Stimulated activated CD4-positive, alpha-beta T cell treated with anti-CD3 and anti-CD28 coated beads, Interleukin-4, amount 100 ng/mL, for 48 hours (primary cell): ENCODE measurements at regions not wholly inside any gene's neighbourhood (a gene's known extent, or its start where the extent isn't known, plus 50 kb on each side); places are given as distances from the start of the nearest gene placed in this dataset.

Source experiments
- DNase-seq, 2 donors: peaks; one replicate each; pipeline ENCODE4 v3.0.0-alpha.2; 2020; ENCODE audit warnings: low read depth in 2 of 2

DNA sequence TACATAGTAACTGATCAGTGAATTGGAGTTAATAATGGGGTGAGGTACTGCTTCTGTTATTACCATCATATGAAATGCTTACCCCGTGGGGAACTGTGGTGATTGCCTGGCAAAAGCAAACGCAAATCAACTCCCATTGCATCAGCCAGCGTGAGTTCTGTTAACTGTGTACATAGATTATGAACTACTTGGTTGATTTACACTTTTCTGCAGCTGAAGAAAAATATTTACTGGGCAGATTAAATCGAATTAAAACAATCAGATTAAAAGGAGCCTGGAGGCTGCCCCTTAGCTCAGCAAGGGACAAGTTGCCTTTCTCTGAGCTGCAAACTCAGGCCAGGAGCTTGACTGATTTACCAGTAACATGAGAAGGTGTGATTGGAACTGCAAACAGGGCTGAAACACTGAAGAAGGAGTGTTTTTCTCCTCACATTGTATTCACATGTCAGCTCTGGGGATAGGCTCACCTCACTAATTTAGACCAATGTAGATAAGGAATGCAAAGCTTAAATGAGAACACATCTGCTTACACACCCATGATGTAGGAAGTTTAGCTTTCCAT is 220.1 kb downstream of the OSR1 start:
- no peak for DNase-seq

DNA sequence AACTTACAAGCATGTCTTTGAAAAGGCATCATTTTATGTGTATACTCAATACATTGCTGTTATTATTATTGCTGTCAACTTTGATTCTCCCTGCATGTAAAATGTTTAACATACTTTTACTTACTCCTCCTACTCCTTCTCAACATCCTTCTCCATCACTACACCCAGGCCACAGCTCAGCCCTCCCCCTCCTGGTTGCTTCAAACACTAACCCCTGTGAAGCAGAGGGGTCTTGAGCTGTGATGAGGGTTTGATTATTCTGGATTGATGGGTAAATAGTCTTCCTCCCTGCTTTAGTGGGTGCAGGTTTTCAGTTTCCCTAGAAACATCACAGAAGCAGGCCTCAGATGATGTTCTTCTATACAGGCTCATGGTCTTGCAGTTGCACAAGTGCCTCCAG is 221.0 kb downstream of the OSR1 start:
- DNase-seq: no peak

DNA sequence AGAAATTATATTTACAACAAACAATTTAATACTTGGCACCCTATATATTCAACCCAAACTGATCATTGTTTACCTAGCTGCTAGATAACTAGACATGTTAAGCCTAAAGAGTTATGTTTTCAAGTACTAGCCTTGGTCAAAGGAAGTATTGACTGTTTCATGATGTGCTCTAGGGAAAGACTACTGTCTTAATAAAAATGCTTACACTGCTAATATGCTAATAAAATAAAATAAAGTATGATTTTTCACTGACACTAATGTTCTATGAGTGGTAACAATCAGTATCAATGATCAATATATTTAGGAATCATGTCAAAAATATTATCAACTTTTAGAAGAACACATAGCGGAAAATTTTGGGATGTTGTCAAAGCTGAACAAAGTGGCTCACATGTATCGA is 225.5 kb downstream of the OSR1 start:
- DNase-seq: no peak

DNA sequence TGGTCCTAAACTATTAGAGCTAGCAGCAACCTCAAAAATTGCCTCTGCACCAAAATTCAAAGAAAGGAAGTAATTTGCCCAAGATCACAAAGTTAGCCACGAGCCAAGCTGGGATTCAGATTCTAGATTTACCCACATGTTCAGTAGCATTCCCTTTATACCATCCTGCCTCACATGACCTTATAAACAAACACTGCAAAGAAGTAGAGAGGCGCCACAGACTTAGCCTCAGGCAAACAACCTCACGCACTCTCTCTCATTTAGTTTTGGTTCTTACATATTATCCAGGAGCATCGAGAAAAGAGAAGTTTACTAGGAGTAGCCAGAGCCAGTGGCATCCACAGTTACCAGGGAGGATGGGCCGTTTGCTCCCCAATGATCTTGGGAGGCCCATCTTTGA is 226.6 kb downstream of the OSR1 start:
- DNase-seq: no peak

DNA sequence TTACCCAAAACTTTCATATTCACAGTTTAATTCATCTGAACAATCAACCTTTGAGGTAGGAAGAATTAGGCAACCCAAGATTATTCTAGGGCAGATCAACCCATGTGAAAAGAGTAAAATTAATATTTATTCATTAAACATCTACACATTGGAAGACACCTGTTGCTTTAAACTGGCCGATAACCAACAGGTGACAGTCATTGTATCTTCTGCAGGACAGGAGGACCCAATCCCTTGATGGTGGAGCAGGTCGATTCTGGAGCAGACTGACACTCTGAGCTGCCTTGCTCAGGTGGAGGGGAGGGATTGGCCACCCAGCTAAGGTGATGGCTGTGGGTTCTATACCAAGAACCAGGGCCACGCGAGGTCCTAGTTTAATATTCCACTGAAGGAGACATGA is 230.3 kb downstream of the OSR1 start:
- DNase-seq: no peak

DNA sequence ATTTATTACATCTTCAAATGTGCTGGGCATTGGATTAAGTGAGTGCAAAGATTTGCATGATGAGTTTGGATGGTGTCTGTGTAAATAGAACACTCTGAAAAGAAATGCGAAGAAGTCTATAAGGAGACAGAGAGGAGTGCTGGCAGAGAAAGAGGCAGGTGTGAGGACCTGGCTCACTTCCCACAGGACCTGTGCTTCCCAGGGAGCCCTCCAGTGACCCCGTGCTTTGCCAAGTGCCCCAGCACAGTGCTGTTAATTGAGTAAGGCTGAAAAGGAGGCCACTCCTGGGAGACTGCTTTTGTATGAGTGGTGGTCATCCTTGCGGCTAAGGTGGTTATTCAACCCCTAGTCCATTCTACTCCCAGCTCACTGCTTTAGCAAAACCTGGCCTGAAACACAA is 230.8 kb downstream of the OSR1 start:
- DNase-seq: no peak

DNA sequence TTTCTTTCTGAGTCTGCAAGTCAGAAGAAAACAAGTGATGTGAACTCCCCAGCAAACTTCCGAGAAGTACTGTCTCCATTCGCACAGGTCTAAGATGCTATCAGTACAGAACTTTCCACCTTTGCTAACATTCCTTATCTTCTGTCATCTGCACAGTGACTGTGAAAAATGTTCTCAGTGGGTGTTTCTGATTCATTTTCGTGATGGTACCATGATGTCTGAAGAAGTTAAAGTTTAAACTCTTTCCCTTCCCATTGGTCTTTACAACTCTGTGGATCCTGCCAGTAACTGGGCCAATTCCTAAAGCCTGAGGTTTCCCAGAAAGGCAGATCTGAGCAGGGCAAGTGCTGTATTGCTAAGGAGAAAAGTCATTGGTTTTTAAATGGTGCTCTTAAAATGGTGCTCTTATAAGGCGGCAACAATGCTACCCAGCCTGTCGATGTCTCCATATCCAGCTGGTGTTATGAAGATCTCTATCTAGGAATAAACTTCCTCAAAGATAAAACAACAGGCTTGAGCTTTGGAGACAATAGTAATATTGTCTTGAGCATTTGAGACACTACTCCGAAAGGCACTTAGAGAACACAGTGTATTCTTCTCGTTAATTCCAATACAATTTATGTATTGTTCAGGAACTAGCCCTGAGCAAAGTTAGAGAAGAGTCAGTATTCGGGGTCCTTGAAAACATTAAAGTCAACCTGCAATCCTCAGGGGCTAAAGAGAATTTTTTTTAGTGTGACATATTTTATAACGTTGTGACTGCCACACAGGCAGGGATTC is 232.3 kb downstream of the OSR1 start:
- no peak for DNase-seq

DNA sequence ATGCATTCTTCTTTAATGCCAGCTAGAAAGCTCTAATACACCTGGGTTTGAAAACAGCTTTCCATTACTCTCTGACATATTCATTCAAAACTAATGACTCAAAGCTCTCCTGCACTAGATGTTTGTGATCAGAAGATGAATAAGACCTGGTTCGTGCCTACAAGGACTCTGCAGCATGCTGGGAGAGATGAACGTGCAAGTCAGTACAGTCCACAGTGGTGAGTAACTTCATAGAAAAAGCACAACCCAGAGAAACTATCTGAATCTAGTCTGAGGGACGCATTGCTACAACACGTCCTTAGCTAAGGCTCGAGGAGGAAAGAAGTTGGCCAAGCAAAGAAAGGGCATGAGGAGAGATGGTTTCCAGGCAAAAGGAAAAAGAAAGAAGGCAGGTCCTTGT is 234.3 kb downstream of the OSR1 start:
- no peak for DNase-seq

DNA sequence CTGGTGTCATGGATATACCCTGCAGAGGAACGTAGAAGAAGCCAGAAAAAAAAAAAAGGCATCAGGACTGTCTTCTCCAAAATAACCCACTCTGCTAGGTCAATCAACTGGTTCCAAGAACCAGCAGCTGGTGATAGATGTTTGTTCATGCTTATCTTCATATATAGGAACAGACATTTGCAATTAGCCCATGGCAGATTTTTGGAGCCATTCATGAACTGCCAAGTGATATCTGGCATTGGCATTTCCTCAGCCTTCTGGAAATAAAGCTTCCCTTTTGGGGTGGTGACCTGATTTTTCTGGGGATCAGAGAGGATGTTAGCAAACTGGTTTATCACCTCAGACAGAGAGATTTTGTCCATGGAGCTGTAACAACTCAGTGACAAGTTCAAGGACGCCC is 234.9 kb downstream of the OSR1 start:
- no peak for DNase-seq

DNA sequence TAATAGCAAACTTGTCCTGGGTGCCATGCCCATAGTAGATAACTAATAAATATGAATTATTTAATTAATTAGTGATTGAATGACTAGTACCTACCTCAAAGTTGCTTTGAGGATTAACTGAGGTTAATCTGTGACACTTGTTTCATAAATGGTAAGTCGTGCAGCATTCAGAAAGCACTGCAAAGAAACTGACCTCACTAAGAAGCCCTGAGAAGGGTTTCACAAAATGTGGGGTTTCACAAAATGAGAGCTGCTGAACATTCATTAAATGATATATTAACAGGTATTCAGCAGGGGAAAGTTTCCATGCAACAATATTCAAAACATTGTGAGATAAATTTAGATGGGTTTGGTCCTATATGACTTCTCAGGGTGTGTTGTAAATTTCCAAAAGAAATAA is 236.2 kb downstream of the OSR1 start:
- DNase-seq: no peak

DNA sequence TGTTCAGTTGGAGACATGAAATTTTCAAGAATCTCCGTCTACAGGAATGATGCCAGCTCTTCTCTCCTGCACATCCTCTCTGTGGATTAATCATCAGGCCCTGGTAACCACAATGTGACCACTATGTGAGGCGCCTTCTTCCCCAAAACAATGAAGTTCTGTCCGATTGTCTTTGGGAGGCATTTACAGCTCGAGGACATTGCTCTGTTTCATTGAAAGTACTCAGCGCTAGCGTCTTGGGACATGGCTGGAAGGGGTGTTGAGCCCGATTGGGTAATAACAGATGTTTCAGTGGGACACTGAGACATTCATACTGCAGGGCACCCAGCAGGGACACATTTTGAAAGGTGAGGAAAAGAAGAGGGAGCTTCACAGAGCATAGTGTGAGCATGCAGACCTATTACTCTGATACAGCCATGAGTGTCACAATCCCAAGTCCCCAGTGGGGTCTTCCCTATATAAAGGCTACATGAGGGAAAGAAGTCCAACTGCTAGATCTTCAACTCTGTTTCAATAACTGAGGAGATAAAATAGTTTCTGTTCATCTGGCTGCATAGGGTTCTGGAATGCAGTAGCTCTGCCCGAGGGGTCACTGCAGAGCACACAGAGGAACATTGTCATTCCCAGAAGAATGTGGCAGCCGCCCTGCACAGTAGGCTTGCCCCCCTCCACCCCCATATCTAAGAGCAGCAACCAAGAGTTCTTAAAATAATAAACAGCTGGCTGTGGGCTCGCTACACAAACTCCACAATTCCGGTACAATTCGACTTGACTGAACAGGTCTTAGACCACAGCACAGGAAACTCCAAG is 237.3 kb downstream of the OSR1 start:
- no peak for DNase-seq

DNA sequence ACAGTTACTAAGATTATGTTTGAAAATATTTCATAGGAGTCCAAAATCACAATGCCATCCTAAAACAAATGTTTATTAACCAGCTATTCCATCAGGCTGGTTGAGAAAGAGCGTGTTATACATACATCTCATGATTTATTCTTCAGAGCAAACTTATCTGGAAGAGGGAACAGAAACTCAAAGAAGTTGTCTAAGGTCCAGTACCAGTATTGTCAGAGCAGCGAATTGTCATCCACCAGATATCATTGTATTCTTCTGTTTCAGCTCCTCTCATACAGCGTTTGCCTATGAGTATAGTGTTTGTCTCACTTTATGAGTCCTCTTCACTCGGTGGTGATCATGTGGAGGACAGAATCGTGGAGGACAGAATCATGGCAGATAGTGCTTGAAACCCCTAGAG is 238.2 kb downstream of the OSR1 start:
- DNase-seq: no peak

DNA sequence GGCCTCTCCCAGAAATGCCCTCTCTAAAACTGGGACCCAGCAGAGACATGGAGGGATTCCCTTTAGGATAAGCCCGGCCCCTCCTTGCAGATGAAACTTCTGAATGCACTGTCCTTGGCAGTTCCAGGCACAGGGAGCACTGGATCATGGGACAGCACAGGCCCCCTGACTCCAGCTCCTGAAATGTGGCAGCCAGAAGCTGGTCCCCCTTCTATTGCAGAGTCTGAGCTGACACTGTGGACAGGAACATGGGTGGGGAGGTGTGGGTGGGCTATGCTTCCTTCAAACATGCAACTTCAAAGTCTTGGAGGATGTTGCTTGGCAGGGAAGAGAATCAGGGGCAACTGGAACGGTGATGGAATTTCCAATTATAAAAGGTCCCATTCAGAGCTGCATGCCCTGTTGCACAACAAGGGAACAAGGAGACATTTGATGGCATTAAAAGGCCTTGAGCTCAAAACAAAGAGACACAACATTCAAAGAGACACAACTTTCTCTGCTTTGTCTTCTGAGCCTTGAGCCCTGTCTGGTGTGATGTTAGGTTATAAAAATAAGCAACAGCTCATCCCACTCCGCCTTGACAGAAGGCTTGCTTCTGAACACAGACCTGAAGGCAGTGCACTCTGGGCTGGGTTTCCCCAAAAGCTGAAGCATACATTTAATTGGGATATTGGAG is 239.0 kb downstream of the OSR1 start:
- DNase-seq: no peak

DNA sequence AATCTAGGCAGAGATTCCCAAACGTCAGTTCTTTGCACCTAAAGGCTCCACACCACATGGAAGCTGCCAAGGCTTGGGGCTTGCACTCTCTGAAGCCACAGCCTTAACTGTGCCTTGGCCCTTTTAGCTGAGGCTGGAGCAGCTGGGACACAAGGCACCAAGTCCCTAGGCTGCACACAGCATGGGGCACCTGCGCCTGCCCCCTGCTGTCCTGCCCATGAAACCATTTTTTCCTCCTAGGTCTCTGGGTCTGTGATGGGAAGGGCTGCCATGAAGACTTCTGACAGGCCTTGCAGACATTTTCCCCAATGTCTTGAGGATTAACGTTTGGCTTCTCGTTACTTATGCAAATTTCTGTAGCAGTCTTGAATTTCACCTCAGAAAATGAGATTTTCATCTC is 241.5 kb downstream of the OSR1 start:
- no peak for DNase-seq

DNA sequence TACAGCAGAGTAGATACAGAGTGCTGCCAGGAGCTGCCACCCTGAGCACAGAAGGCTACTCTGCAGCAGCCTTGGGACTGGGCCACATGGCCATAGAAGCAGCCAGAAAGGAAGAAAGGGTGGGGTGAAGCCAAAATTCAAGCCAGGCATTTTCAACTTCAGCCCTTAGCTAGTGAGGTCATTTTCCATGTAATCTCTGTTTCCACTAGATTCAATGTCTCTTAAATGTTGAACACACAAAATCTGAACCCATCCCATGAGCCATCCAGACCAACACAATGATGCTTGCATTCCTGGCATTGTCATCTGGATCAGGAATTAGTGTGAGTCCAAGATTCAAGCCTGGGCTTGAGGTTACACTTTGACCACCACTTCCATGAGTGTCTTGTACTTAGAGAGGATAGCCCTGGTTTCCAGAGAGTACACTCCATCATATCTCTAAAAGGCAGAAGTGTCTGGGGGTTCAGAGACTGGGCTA is 243.6 kb downstream of the OSR1 start:
- DNase-seq: no peak

DNA sequence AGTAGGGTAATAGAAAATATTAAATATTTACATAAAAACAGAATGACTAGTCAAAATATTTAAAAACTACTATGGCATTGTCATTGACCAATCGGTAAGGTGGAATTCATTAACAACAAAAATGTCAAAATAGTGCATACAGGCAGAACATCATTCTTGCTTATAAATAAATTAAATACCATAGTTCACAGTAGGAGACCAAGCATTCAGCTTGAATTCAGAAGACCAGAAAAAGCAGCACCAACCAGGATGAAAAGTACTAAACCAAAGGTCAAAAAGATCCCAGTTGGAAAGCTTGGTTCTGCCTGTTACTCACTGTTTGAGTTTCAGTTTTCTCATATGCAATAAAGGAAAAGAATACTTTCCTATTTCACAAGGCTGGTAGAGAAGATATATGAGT is 244.3 kb downstream of the OSR1 start:
- no peak for DNase-seq

DNA sequence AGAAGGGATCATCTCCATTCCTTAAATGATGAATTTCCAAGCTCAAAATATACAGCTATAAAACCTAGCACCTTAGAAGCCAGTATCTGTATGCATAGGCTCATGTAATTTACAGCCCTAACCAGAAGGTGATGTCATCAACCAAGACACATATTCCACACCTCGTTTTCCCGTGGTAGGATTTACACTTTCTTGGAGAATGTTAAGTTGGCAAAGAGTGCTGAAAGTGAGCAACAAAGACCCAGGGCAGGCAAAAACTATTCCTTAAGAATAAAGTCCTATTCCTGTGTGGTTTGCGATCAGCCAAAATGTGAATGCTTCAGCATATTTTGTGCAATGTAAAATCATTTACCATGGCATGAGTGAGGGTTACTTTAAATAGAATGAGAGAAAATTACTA is 247.1 kb downstream of the OSR1 start:
- no peak for DNase-seq

DNA sequence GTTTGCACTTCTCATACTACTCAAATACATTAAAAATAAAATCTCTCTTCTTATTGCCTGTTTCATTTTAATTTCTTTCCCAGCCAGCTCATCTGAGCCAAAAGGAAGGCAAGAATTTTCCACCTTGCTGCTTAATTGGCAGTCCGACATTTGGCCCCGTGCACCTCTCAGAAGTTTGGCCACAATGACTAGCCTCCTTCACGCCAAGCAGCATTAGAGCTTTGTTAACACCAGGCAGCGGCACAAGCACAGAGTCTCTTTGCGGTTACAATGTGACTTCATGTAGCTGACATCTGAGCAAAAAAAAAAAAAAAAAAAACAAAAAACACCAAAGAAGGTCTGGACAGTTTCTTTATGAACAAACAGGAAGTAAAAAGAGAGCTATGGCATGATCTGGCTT is 248.9 kb downstream of the OSR1 start:
- no peak for DNase-seq

DNA sequence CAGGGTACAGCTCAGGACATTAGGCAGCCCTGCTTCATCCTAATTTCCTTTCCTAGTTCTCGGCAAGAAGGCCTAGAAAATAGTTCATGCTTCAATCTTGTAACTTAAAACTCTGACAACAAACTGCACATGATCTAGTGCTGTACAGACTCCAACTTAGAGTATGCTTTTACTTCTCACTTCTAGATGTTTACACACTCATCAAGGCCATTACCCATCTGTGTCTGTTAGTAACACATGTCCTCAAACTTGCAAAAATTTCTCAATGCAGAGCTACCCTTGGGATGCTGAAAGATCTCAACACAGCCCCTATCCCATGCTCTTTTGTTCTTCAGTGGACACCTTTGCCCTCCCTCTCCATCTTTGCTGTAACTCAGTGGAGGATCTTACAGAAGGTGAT is 252.0 kb downstream of the OSR1 start:
- DNase-seq: no peak

DNA sequence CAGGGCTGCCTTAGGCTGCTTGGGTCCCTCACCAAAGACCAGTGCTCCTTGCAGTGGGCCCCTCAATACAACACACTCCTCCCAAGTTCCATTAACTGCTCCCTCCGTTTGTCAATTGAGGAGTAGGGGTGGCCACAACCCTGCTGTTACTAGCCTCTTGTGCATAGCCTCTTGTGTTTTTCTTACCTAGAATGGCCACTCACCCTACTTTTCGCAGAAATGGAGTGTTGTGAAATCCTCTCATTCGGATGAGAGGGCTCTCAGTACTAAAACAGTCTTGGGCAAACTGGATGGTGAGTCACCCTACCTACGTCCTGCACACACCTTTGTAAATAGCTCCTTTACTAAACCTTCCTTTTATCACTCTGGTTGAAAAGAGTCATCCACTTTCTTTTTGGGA is 253.9 kb downstream of the OSR1 start:
- no peak for DNase-seq

DNA sequence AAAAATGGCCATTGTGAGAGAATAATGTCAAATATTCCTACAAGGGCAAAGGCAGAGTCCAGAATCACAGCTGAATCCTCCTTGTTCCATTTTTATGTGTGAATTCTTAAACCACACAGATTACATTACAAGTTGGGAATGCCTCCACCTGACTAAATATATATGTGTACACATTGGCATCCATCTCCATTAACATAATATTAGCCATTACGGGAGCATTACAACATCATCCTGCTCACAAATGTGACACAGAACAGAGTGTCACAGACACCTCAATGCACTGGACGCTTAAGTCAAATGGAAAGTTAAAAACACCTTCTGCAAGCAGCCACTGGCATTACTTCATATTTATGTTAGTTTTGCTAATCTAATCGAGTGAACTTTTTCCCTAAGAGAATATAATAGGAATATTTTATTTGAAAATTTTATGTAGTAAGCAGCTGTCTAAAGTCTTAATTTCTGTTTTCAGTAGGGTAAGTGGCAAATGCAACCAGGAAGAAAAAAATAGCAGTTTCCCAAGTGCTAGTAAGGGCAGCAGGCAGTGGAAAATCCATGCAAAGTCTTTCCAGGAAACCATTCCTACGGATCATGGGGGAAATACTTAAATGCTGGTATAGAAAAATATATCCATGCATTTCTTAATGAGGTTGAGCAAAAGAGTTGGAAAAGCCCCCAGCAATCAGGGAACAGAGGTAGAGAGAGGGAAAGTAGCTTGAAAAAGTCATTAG is 255.6 kb downstream of the OSR1 start:
- DNase-seq: no peak

DNA sequence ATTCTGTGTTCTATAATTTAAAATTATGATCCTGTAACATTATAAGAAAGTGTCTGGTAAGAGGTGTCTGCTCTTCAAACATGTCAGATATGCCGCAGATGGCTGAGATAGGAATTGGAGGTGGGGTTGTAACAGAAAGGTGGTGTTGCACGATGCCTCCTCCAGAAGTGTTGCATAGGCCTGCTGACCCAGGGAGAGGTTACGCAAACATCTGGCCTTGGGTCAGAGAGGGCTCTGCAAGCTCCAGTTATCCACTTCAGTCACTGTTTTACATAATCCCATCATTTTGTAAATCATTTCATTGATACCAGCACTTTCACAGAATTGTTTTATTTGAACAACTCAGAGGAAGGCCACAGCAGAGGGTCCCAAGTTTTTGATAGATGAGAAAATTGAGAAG is 256.5 kb downstream of the OSR1 start:
- DNase-seq: no peak
